Kidney capillary endothelial cell (primary cell): ENCODE measurements at regions not wholly inside any gene's neighbourhood (a gene's known extent, or its start where the extent isn't known, plus 50 kb on each side); places are given as distances from the start of the nearest gene placed in this dataset.

Experiments used
- DNase-seq: peaks from one replicate; pipeline ENCODE4 v3.0.0-alpha.2; 2018; ENCODE audit warnings: low spot score

DNA sequence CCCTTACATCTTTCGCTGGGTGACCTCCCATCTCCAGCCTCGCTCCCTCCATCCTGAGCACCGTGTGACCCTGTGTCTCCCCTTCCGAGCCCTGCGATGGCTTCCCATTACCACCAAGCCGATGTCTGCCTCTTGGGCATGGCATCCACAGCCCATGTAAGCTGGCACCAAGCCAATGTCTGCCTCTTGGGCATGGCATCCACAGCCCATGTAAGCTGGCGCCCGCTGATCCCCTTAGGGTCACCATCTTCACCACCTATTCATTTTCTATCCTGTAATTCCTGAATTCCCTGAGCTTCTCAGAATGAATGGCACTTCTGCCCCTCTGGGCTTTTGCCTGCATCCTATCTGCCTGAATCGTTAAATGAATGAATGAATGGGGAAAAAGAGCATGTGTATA lies 478.2 kb upstream of the CCL2 start:
- no peak for DNase-seq

DNA sequence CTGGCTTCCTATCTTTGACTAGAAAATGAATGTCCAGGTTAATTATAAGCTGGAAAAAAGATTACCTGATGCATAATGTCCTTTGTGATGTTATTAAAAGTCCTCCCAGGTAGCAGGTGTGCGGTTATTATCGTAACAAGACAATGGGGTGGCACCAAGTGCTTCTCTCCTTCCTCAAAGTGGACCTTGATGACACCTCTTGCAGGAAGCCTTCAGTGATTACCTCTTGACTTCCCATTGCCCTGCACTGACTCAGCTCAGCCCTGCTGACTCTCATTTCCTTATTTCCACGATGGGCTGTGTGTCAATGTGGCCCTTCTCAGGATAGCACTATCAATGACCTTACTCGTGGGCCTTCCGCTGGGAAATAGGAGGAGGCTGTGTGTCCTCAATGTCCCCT lies 477.4 kb upstream of the CCL2 start:
- no peak for DNase-seq

DNA sequence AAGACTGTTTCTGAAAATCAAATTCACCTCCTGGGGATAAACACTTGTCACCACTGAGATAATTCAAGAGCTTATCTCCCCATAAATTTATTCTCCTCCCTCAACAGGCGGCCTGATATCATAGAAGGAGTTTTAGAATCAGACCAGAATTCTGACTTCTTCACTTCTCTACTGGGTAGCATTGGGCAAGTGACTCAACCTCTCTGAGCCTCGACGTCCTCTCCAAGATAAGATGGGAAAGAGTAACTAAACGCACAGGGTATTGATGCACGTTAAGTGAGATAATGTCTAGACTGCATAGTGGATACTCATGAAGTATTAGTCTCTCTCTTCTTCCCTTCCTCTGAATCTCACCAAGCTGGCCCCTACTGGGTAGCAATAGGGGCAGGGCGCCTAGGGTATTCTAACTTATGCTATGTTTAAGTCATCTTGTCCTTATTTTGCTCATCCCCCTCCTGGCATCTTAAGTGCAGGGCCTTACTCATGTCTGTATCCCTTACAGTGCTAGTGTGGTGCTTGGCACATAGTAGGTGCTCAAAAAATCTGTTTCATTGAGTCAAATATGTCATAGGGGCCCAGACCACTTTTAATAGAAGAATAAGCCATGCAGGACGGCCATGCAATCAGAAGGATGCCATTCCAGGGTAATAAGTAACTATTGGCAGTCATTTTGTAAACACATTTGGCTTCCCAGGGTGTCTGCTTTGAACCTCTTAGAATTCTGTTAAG lies 476.4 kb upstream of the CCL2 start:
- DNase-seq, result no peak

DNA sequence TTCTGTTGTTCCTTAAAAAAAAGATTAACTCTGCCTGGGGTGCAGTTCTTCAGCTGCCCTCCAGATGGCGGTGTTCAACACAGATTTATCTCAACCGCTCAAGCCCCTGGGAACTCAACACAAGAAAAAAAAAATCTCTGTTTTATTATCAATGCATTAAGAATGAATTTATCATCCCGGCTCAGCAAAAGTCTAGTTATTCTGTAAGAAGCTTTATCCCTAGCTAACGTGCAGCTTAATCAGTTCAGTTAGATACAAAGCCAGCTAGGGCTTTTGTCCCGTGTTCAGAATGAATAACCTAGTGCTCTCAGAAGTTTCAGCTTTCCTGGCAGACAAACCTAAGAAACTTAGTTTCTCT lies 475.9 kb upstream of the CCL2 start:
- DNase-seq, result peak; percentile 46

DNA sequence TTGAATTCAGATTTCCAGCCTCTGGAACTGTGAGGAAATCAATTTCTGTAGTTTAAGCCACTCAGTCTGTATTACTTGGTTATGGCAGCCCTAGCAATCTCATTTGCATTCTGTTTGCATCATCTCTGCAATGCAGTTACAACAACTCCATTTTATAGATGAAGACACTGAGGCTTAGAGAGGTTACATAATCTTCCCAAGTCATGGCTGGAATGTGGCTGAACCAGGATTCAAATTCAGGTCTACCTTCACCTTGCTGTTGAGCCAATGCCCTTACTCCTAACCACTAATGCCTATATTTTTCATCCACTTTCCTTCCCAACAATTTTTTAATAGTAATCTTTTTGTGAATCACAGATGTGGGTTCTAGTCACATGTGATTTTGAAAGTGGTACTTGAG lies 469.8 kb upstream of the CCL2 start:
- DNase-seq, result no peak

DNA sequence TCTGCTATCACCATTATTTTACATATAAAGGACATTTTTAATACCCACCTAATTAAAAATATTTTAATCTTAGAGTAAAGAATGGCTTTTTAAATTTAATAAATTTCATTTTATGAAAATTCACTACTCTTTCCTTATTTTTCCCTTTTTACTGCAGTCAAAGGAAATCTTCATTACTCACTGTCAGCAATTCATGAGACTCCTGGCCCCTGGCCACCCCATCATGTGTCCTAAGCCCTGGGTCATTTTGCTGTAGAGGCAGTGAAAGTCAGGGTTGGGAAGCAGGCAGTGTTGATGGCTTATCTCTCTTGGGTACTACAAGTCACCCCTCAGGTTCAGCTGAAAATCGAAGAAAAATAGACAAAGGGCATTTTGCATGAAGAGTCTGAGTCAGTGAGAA lies 468.6 kb upstream of the CCL2 start:
- no peak for DNase-seq

DNA sequence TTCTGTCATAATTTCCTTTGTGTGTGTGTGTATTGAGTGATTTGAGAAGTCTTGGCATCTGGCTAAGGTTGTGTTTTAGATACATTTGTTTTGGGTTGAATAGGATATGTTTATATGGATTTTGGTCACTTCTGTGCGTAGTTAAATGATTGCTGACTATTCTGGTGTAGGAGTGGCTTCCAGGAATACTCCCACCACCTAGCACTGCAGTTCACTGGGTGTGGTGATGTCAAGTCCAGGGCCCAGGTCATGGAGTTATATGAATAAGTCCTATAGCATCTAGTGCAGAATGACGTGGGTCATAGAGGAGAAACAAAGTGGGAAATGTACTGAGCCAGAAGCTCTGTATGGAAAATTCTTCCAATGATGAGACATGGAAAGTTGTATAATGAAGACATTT lies 465.4 kb upstream of the CCL2 start:
- no peak for DNase-seq

DNA sequence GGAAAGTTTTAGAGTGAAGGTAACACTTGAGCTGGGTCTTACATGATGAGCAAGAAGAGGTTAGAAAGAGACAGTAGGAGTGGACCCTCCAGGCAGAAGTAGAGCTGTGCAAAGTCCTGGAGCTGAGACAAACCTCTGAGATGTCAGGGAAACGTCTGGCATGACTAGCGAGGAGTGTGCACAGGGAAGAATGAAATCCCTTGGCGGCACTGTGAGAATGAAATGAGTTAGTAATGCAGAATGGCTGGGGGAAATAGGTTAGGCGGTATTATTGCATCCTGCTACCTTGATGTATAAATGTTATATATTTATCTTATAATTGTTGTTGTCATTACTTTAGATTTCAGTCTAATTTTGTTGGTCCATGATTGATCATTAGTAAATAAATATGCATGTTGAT lies 457.9 kb upstream of the CCL2 start:
- no peak for DNase-seq

DNA sequence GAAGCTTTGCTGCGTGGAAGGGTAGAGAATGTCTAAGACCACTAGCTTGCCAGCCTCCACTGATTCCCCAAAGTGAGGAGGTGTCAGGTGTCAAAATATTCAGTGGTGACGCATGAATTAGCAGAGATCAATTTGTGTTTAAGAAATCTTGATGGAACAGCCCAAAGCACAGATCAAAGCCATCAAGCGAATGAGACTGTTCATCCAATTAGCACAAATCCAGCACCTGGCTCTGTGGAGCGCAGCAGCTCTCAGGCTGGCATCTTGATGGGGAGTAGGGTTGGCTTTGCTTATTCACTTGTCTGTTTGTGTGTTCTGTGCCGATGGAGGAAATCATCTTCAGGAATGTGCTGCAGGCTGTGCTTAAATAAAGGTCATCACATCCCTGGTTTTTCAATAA lies 456.8 kb upstream of the CCL2 start:
- no peak for DNase-seq

DNA sequence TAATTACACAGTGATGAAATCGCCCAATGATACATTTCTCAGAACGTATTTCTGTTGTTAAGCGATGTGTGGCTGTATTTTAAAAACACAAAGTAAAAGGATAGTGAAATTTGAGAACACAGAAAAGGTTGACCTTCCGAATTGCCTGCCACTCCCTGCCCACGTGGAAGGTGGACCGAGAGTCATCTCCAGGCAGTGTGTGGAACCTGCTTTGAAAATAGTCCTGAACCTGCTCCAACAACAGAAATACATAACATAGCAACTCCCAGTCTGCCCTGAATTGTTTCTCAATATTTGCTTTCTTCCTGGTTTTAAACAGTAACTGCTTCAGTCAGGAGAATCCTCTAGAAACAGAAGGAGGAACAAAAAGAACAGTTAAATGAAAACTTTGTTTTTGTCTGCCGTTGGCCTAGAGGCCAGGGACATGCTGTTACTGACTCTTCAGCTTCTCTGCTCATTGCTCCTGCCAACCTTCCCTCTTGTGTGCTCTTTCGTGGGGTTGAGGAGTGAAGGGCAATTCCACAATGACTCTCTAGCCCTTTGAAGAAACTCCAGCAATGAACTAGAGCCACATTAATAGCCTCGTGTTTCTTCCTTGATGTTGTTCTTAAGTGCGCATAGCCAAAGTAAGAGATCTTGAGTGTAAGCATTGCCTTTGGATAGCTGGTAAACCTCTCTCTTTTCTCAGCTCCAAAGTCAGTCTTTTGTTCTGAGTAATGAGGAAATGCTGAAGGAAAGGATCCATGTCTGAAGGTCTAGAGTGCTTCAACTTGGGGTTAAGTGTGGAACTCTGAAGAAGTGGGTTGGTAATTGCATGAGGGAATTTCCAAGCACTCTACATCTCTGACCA lies 452.5 kb upstream of the CCL2 start:
- DNase-seq, result no peak

DNA sequence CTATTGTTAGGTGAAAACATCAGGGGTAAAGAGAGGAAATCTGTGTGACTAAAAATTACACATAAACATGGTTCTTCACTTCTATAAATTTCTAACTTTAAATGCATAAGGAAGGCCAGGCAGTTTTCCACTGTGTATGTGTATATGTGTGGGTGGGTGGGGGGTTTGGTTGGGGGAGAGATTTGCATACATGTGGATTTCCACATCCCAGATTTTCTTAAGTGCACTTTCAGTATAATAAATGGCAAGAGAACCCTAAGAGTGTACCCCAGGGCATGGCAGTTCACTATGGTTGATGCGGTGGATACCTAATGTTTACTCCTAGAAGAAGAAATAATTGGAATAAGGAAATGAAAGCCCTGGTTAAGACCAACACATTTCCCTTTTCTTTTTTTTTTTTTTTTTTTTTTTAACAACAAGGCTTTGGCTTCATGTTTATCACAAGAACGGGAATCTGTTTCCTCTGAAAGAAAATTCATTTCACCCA lies 451.8 kb upstream of the CCL2 start:
- DNase-seq, result no peak

DNA sequence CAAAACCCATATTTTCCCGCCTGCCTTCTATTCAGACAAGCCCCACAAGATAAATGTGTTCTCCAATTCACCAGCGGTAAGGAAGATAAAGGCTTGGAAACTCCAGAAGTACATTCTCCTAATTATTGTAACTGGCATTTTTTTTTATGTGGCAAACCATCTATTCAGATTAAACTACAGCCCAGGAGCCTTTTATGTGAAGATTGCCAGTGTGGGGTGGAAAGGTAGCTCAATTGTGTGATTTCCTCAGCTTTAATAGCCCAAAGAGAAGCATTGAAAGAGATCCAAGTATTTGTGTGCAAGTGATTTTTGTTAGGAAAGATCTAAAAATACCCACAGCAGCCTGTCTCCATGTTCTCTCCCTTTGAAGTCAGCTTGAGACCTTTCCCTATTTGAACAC lies 451.4 kb upstream of the CCL2 start:
- DNase-seq, result no peak

DNA sequence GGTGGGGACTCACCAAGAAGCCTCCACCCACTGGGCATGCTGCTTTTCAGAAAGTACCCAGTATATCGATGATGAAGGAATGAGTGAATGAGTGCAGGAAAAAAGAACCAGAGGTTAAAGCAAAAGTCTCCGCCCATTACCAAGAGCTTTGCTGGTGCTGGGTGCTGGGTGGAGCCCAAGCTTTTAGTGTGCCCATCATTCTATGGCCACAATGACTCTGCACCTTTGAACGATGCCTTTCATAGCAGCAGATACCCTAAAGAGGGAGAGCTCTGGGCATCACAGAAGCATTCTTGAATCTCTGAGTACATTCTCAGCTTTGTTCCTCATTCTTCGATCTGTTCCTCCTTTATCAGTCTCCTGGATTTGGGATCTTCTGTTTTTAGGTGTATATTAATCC lies 450.7 kb upstream of the CCL2 start:
- no peak for DNase-seq

DNA sequence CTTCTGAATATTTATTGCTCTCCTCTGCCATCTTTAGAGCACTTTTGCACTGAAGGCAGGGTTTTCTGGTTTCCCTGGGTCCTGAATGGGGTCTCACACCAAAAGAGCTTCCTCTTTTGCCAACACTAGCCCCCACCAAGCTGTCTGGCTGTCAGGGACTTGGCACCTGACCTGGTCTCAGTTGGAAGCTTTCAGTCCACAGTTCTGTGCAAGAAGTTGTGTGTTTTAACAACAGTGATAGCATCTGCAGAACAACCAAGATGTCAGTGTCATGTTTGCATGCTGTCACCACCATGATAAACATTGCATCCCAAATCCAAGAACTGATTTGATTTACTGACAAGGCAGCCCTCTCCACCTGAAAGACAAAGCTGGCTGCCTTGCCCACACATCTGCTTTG lies 448.5 kb upstream of the CCL2 start:
- no peak for DNase-seq

DNA sequence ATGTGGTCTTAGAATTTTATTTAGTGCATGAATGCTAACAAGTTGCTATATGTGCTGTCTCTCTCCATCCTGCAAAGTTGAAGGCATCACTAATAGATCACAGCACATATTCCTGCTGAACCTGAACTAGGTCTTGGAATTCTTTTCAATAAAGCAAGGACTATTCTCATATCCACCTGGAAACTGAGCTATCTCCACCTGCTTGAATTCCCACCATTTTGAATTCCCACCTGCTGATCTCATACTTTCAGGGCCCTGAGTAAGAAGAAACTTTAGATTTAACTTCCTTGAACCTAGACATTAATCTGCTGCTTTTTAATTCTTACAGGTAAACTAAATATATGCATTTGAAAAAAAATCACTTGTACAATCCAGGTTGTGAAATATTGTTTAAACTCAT lies 445.3 kb upstream of the CCL2 start:
- DNase-seq, result no peak

DNA sequence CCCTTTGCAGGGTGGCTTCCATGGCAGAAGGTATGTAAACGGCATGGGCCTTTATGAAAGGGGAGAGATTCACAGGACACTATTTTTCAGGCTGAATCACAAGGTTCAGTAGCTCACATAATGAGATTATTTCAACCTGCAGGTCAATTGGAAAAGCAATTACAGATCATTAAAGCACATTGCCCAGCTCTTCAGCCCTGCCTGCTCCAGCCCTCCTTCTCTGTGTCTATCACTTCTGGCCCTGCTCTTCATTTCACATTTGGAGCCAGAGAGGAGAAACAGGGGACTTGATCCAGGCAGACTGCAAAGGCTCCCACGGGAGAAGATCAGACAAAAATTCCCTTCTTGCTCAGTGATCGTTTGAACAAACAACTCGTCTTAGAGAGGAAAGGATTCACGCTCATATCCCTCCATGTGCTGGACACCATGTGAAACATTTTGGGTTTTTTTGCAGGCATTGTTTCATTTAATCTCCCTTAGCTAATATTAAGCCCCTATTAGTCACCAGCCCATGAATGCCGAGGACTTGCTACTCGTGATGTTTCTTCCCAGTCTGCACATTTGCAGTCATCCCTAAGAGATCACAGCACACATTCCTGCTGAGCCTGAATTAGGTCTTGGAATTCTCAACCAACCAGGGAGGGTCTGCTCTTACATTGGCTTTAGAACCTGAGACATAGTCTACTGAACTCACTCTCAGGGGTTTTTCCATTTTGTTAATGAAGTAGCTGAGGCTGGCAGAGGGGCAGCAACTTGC lies 443.9 kb upstream of the CCL2 start:
- no peak for DNase-seq

DNA sequence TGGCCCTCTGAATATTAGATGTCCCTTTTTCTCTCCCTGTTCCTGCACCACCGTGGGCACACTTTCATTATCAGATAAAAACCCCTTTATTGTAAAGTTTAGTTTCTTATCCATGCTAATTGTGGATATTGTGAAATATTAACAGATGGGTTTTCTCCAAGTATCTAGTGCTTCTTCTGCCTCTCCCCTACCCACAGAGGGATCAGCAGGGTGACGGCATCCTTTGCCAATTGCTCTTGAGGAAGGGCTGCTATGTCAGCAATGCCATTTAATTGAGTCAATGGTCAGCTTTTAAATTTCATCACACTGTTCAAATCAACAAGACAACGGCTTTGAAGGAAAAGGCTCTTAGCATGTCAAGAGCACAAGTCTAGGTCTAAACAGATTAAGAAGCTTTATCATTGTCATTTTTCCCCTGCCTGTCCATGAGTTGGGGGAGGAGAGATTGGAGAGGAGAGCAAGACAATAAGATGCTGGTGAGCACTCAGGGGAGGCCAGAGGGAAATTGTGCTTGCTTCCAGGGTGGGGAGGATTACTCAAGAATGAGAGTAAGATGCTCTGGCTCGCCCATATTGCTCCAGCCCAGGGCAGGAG lies 443.0 kb upstream of the CCL2 start:
- DNase-seq, result no peak

DNA sequence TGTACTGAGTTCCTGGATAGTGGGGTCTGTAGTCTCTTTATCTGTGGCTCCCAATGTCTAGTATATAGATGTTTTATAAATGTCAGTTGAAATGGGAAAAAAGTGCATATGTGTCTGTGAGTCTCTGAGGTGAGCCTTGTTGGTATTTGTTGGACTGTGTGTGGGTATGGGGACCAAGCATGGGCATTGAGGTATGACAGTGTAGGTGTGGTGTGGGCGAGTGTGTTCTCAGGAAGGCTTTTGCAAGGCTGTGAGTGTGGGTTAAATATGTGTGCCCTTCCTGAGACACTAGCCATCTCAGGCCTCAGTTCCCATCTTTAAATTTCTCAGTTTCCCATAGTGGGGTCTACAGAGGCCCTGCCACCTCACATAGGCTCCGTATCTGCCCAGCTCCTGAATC lies 440.2 kb upstream of the CCL2 start:
- no peak for DNase-seq

DNA sequence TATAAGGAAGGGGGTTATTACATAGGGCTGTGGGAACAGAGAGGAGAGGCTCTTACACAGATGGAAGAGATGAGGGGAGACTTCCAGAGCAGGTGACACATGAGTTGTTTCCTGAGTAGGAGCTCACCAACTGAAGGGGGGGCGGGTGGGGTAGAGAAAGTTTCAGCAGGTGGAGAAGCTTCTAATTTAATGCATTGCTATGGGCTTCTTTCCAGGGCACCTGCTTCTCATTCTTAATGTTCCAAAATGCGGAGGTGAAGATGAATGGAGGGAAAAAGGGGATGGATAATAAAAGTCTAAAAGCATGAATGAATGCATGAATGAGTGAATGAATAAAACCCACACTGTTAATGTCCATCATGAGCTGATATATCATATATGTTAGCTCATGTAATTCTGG lies 439.0 kb upstream of the CCL2 start:
- DNase-seq, result no peak

DNA sequence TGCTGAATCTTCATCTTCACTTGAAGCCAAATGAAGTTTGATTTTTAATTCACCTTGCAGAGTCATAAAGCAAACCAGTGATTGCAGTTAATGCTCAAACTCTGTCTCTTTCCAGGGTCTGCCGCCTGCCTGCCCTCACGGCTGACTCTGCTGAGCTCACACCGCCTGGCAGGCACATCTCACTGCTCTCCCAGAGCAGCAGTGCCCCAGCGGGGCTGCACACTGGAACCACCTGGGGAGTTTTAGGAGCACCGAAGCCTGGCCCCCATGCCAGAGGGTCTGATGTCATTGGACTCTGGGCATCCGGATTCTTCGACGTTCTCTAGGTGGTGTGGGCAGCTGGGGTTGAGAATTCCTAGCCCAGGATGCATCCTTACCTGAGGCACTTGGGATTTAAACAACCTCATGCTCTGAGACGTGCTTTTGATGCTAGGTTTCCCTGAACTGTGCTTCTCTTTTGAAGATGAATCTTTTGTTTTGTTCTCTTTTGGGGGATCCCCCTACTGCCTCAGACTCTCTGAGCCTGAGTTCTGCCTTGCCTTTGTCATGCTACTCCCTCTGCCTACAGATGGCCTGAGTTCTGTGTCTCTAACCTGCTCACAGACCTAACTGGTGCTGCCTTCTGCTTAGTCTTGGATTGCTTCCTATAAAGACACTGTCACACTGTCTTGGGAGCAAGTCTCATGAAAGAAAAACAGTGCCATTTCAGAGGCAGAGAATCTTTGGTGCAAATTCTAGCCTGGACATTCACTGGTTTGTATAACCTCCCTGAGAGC lies 438.1 kb upstream of the CCL2 start:
- no peak for DNase-seq

DNA sequence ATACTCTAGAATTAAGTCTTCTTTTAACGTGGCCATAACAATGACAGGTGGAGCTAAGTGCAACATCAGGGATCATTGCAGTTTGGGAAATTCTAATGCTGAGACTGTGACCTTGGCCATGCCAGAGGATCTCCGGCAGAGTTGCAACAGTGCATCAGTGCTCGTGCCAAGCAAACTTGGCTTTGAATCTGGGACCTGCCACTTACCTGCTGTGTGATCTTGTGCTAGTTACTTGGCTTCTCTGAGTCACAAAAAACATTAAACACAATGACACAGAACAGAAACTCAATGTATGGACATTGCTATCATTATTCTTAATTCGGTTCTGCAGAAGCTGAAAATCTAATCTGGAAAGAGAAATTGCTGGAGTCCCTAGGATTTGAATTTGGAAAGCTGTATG lies 435.5 kb upstream of the CCL2 start:
- DNase-seq, result no peak

DNA sequence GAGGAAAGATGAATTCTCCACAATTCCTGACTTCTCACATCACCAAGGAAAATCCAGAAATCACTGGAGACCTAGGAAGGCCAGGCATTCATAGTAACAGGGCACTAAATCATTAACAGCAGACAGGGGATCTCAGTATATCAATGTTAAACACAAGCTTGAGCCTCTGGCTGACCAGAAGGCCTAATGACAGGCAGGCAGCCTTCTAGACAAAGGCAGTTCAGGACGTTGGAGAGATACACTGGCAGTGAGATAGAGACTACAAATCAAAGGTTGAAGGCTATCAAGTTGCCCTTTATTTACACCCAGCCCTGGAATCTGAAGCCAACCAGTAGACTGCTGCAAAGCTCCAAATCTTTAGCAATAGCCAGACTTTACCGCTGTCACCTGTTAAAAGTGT lies 422.8 kb upstream of the CCL2 start:
- DNase-seq, result no peak
